Activated CD4-positive, alpha-beta memory T cell treated with anti-CD3 and anti-CD28 coated beads, Interleukin-2, amount 10 ng/mL, durations not matched to agents 7 days and 5 days (primary cell): ENCODE measurements at regions not wholly inside any gene's neighbourhood (a gene's known extent, or its start where the extent isn't known, plus 50 kb on each side); places are given as distances from the start of the nearest gene placed in this dataset.
"Not testable (repeated sequence)": the region's sequence is repeated elsewhere in the genome, so short reads cannot be mapped to it uniquely, and the experiment has no call there.

Source experiments
- CTCF ChIA-PET: fragments of 350-600 bp; sonication (Branson Sonifier 250); formaldehyde crosslinking; loops from one replicate; lab custom pipeline; 2021; ENCODE audit warnings: antibody characterized with exemption, inconsistent platforms; lab: Charles Lee
- POLR2A ChIA-PET: fragments of 350-600 bp; sonication (Branson Sonifier 250); formaldehyde crosslinking; loops from one replicate; lab custom pipeline; 2021; ENCODE audit warnings: antibody characterized with exemption; lab: Charles Lee
- DNase-seq: peaks from one replicate; pipeline ENCODE4 v3.0.0-alpha.2; 2020
- H3K27ac Mint-ChIP-seq: one replicate; pipeline ENCODE4 v1.8.0; 2021; ENCODE audit warnings: mild to moderate bottlenecking, mixed read lengths
- H3K27me3 Mint-ChIP-seq: one replicate; pipeline ENCODE4 v1.8.0; 2021; ENCODE audit warnings: mixed read lengths
- H3K36me3 Mint-ChIP-seq: one replicate; pipeline ENCODE4 v1.8.0; 2021; ENCODE audit warnings: low read depth, mixed read lengths
- H3K4me1 Mint-ChIP-seq: one replicate; pipeline ENCODE4 v1.8.0; 2021; ENCODE audit warnings: mixed read lengths
- H3K4me3 Mint-ChIP-seq: one replicate; pipeline ENCODE4 v1.8.0; 2021; ENCODE audit warnings: mild to moderate bottlenecking, mixed read lengths
- H3K9me3 Mint-ChIP-seq: one replicate; pipeline ENCODE4 v1.8.0; 2021; ENCODE audit warnings: mixed read lengths

GRCh38 chr11:112534208-112534607 lies 273.5 kb upstream of the PLET1 start:
- ChIA-PET CTCF (no interaction called here), POLR2A (no interaction called here)
- no peaks in the 10 kb centered on the region for H3K9me3 Mint-ChIP-seq
- DNase-seq = no peak
- peaks cover 16% of the 10 kb centered on the region for H3K27me3 Mint-ChIP-seq
- H3K36me3 Mint-ChIP-seq = no peaks in the 10 kb centered on the region
- no peaks in the 10 kb centered on the region for H3K4me1 Mint-ChIP-seq
- no peak overlapping the region for H3K27ac Mint-ChIP-seq
- H3K4me3 Mint-ChIP-seq = no peak overlapping the region

GRCh38 chr11:112537026-112537425 lies 276.4 kb upstream of the PLET1 start:
- POLR2A ChIA-PET = no interaction called here
- Mint-ChIP-seq H3K27me3 (peaks cover 16% of the 10 kb centered on the region), H3K4me3 (no peak overlapping the region), H3K27ac (no peak overlapping the region), H3K9me3 (no peaks in the 10 kb centered on the region), H3K36me3 (no peaks in the 10 kb centered on the region), H3K4me1 (peaks cover 12% of the 10 kb centered on the region)
- CTCF ChIA-PET = no interaction called here
- DNase-seq = no peak

- Mint-ChIP-seq H3K4me1 (peaks cover 12% of the 10 kb centered on the region), H3K36me3 (no peaks in the 10 kb centered on the region), H3K9me3 (no peaks in the 10 kb centered on the region), H3K4me3 (no peak overlapping the region), H3K27ac (no peak overlapping the region), H3K27me3 (peaks cover 16% of the 10 kb centered on the region)
- ChIA-PET CTCF (no interaction called here), POLR2A (no interaction called here)
- DNase-seq = no peak
Measured at GRCh38 chr11:112537846-112538330, 277.2 kb upstream of the PLET1 start.

GRCh38 chr11:112538534-112539280 lies 278.0 kb upstream of the PLET1 start:
- Mint-ChIP-seq H3K27me3 (peaks cover 14% of the 10 kb centered on the region), H3K36me3 (no peaks in the 10 kb centered on the region), H3K27ac (no peak overlapping the region), H3K9me3 (no peaks in the 10 kb centered on the region), H3K4me3 (no peak overlapping the region), H3K4me1 (peaks cover 12% of the 10 kb centered on the region)
- ChIA-PET CTCF (no interaction called here), POLR2A (no interaction called here)
- DNase-seq = no peak

DNA sequence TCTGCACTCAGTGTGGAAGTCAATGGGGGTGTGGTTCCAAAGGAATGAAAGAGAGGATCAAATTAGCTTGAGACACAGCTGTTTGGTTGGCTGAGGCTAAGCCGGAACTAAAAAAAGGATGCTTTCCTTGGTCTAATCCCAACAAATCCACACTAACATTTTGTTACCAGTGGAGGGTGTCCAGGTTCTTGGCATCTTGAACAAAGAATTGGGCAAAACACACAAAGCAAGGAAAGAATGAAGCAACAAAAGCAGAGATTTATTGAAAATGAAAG lies 278.6 kb upstream of the PLET1 start:
- CTCF ChIA-PET = not testable (repeated sequence)

DNA sequence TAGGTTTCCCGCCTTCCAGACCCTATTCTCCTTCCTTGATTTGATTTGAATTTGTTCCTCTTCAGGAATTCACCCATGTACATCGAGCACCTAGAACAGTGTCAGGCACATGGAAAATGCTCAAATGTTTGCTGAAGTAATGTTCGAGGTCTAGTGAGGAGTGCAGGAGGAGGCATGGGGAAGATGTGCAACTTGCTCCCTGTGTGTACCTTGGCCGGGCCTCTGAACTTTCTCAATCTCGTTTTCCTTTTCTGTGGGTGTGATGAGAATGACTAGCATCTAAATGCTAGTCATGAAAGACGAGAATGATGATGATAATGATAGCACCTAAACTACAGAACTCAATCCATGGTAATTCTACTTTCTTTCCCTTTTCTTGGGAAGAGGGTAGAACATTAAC lies 279.1 kb upstream of the PLET1 start:
- ChIA-PET POLR2A (no interaction called here), CTCF (no interaction called here)
- Mint-ChIP-seq H3K36me3 (no peaks in the 10 kb centered on the region), H3K4me1 (peaks cover 12% of the 10 kb centered on the region), H3K27ac (no peak overlapping the region), H3K9me3 (no peaks in the 10 kb centered on the region), H3K27me3 (peaks cover 10% of the 10 kb centered on the region), H3K4me3 (no peak overlapping the region)
- DNase-seq = no peak

More for the DNA sequence above, 278.6 kb upstream of the PLET1 start:
- H3K4me1 Mint-ChIP-seq = peaks cover 12% of the 10 kb centered on the region
- H3K9me3 Mint-ChIP-seq, H3K4me3 Mint-ChIP-seq, DNase-seq, POLR2A ChIA-PET, H3K27ac Mint-ChIP-seq, H3K36me3 Mint-ChIP-seq: not testable (repeated sequence)
- peaks cover 12% of the 10 kb centered on the region for H3K27me3 Mint-ChIP-seq

DNA sequence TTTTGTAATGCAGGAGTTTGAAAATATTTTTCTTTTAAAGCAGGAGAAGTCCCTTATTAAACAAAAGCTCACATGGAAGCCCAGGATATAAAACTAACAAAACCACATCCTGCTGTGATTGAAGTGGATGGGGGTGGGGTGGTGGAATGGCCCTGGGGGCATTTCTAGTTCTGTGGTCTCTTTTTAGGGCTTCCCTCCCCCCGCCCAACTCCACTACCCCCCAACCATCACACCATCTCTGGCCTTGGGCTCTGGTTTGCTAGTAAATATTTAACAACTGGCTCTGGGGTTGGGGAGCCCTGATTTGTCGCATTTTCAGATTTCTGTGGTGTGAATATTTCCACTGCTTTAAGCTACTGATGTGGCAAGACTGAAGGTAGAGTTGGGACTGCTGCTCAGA lies 279.6 kb upstream of the PLET1 start:
- Mint-ChIP-seq H3K4me3 (no peak overlapping the region), H3K36me3 (no peaks in the 10 kb centered on the region), H3K27ac (no peak overlapping the region), H3K4me1 (peaks cover 12% of the 10 kb centered on the region), H3K9me3 (no peaks in the 10 kb centered on the region), H3K27me3 (peaks cover 10% of the 10 kb centered on the region)
- POLR2A ChIA-PET = no interaction called here
- CTCF ChIA-PET = interaction anchor here (0.7 kb wide), 1 partner anchor 340 kb away, joined by 3 read pairs; no protein-coding TSS in a partner anchor
- DNase-seq = no peak

- no peak for DNase-seq
- CTCF ChIA-PET = no interaction called here
- Mint-ChIP-seq H3K9me3 (no peaks in the 10 kb centered on the region), H3K27ac (no peak overlapping the region), H3K4me3 (no peak overlapping the region), H3K27me3 (peaks cover 4% of the 10 kb centered on the region), H3K36me3 (no peaks in the 10 kb centered on the region), H3K4me1 (peaks cover 12% of the 10 kb centered on the region)
- POLR2A ChIA-PET = no interaction called here
Measured at GRCh38 chr11:112541140-112542046, 280.7 kb upstream of the PLET1 start.

DNA sequence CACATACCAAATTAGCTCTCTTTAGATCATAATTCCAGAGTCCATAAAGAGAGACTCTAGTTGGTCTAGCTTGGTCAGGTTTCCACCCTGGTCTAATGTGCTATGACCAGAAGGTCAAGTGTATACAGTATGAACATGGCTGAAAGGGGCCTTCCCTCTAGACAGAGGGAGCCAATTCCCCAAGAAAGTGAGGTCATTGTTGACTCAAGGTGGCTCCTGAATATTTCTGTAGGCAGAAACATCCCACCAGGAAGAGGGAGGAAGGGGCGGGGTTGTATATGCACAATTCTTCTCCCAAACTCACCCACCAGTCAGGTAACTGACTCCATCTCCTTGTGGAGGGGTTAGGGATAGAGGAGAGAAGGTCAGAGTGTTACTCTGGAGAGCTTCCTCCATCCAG lies 281.8 kb upstream of the PLET1 start:
- Mint-ChIP-seq H3K27me3 (peaks cover 2% of the 10 kb centered on the region), H3K27ac (no peak overlapping the region), H3K4me1 (peaks cover 12% of the 10 kb centered on the region), H3K9me3 (no peaks in the 10 kb centered on the region), H3K4me3 (no peak overlapping the region), H3K36me3 (no peaks in the 10 kb centered on the region)
- ChIA-PET CTCF (no interaction called here), POLR2A (no interaction called here)
- DNase-seq = no peak

DNA sequence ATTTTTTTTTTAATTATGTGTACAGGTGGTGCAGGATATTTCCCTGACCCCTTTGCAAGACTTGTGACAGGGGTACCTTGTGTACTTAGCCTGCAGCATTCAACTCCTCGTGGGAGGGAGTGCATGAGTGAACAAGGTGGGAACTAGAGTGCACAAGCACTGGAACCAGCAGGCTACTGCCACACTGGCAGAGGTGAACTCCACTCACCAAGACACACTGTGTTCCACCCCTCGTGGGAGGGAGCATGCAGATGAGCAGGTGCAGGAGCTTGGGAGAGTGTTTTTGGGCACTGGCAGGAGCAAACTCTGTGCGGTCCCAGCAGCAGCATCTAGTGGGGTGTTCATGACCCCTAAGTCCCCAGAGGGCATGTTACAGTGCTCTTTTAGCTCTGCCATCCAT lies 282.7 kb upstream of the PLET1 start:
- ChIA-PET POLR2A (no interaction called here), CTCF (no interaction called here)
- no peak for DNase-seq
- Mint-ChIP-seq H3K4me1 (peaks cover 12% of the 10 kb centered on the region), H3K4me3 (no peak overlapping the region), H3K9me3 (no peaks in the 10 kb centered on the region), H3K27me3 (peaks cover 2% of the 10 kb centered on the region), H3K36me3 (no peaks in the 10 kb centered on the region), H3K27ac (no peak overlapping the region)

DNA sequence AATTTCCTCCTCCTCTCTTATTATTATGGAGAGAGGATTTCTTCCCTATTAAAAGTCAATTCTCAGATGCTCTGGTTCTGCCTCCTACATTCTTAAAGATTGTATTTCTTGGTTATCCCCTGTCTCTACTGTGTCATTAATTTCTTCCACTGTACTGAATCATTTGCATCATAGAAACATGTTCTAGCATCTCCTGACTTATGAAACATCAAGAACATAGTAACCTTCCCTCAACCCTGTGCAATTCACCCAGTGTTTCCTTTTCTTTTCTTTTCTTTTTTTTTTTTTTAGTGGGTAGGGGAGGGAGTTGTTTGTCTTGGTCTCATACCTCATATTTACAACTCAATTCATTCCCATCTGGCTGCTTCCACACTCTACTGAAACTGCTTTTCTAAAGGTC lies 288.0 kb upstream of the PLET1 start:
- Mint-ChIP-seq H3K9me3 (no peaks in the 10 kb centered on the region), H3K27me3 (peaks cover 4% of the 10 kb centered on the region), H3K4me1 (no peaks in the 10 kb centered on the region), H3K36me3 (no peaks in the 10 kb centered on the region), H3K27ac (no peak overlapping the region), H3K4me3 (no peak overlapping the region)
- no peak for DNase-seq
- POLR2A ChIA-PET = no interaction called here
- CTCF ChIA-PET = no interaction called here

GRCh38 chr11:112553205-112553731 lies 292.6 kb upstream of the PLET1 start:
- H3K36me3 Mint-ChIP-seq = no peaks in the 10 kb centered on the region
- DNase-seq = no peak
- ChIA-PET POLR2A (no interaction called here), CTCF (interaction anchor here (6.2 kb wide), 1 partner anchor 268 kb away, joined by 78 read pairs; no protein-coding TSS in a partner anchor)
- H3K4me3 Mint-ChIP-seq = no peak overlapping the region
- peaks cover 2% of the 10 kb centered on the region for H3K27me3 Mint-ChIP-seq
- H3K4me1 Mint-ChIP-seq = peaks cover 4% of the 10 kb centered on the region
- no peaks in the 10 kb centered on the region for H3K9me3 Mint-ChIP-seq
- no peak overlapping the region for H3K27ac Mint-ChIP-seq

GRCh38 chr11:112554586-112554985 lies 293.9 kb upstream of the PLET1 start:
- Mint-ChIP-seq H3K4me1 (peaks cover 4% of the 10 kb centered on the region), H3K9me3 (no peaks in the 10 kb centered on the region), H3K4me3 (no peak overlapping the region), H3K27ac (no peak overlapping the region), H3K27me3 (peaks cover 2% of the 10 kb centered on the region), H3K36me3 (no peaks in the 10 kb centered on the region)
- ChIA-PET POLR2A (no interaction called here), CTCF (interaction anchor here (1.0 to 6.2 kb wide), 8 partner anchors 9 to 334 kb away, joined by 3 to 78 read pairs (median 7); no protein-coding TSS in a partner anchor)
- DNase-seq = no peak
